GM19397 (cell line): ENCODE measurements at regions not wholly inside any gene's neighbourhood (a gene's known extent, or its start where the extent isn't known, plus 50 kb on each side); places are given as distances from the start of the nearest gene placed in this dataset.

ENCODE experiments used
- ATAC-seq: cut with Tn5 transposase; IDR thresholded peaks from one replicate; pipeline ENCODE4 v1.9.1; 2021; ENCODE audit warnings: mild to moderate bottlenecking, moderate library complexity; ENCODE audit not compliant: unreplicated experiment

DNA sequence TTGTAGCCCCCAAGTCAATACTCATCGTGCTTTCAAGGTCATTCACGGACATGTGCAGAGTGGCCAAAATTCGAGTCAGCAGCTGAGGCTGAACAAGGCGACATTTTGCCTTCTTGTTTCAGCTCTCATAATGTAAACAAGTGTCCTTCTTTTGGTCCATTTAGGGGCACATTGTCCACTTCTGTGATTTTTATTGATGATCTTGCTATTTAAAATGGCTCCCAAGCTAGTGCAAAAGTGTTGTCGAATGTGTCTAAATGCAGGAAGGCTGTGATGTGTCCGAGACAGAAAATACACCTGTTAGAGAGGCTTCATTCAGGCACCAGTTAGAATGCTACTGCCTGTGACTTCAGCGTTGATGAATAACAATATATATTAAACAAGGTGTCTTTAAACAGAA is 405.9 kb downstream of the IRS2 start:
- ATAC-seq: no peak

DNA sequence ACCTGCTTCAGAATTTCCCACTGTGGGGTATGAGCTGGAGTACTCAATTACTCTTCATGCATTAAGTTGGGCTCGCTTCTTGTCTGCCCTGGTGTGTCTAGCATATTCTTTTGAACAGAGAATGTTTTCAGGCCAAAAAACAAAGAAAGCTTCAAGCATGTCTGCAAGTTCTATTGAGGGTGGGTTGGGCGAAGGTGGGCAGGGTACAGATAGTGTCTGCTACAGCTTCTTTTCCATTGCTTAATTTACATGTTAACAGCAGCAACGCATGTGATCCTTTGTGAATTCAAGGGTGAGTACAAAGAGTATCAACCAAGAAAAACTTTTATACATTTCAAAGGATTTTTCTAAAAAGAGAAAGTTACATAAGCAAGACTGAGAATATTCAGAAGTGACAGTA is 406.5 kb downstream of the IRS2 start:
- no peak for ATAC-seq

DNA sequence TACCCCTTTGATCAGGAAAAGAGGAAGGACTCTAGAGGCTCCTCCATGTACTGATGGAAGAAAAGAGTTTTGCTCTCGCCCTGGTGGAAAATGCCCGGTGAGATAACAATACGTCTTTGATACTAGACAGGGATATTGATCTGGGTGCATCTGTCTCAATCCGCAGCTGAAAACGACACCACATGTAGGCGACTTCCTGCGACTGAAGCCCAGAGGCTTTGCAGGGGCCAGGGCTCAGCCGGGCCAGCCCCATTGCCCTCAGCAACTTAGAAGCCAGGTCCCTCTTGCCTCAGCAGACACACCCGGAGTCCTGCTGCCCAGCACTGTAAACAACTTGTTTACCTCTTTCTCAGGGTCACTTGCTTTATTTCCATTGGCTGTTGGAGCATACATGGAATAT is 409.4 kb downstream of the IRS2 start:
- ATAC-seq: no peak

DNA sequence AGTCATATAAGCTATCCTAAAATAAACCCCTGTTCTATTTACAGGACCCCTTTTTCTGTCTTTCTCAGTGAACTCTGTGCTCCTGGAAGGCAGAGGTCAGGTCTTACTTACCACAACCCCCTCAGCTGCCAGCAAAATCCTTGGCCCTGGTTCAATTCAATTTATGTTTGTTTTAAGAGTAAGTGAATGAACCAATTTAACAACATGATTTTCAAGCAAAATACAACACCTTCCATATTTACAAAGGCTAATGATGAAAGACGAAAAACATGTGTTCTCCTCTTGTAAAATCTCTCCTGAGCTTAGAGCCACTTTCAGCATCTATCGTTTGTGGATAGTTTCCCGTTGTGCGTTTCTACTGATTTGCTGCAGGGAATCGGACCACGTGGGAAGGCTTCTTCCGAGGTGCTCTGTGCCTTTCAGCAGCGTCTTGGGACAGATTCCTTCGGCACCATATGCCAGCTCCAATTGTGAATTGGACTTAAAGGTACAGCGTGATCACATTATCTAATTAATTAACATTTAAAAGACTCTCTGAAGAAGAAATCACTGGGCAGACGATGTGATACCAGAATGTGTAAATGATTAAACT is 411.7 kb downstream of the IRS2 start:
- ATAC-seq: no peak

DNA sequence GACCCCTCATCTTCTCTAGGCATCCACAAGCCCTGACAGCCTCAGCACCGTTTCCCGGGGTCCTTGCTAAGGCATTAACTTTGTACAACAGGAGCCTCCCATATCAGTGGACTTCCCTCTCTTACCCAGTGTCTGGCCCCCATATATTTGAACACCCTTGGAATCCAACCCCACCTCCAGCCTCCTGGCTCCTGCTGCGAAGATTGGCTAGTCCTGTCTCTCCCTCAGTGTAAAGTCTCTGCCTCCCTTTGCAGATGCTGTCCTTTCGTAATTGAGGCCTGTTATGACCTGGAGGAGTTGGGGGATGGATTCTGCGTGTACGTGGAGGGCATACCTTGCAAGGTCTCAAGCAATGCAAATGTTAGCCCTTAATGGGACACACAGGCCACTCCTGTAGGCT is 413.7 kb downstream of the IRS2 start:
- ATAC-seq: no peak

DNA sequence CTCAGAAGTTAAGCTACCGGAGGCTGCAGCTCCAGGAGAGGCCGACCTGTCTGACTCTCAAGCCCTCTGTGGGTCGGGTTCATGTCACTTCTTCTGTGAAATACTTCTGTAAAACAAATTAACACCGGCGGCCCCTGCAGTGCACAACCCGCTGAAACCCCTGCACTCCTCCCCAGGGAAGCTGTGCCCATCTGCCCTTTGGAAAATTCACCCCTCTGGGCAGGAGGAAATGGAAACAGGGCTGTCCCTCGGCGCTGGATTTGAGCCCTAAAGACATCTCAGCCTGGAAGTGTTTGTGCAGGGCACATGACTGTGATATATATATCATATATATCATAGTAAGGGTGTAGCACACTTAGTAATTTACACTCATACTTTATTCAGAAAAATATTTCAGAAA is 415.3 kb downstream of the IRS2 start:
- no peak for ATAC-seq

DNA sequence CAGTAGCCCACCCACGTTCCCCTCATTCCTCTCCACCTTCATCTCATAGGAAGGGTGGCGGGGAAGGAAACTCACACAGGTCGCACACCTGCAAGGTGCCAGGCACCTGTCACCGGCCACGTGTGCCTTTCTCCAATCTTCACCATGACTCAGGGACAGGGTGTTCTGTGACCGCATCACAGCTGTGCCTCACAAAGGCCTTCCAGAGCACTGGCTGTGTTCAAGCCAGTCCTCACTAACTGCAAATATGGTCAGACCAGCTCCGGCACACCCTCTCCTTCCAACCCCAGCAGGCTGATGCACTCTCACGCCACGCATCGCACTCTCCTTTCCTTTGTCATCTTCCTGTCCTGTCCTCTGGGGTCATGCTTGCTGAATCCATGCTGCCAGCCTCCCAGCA is 415.9 kb downstream of the IRS2 start:
- ATAC-seq: no peak

DNA sequence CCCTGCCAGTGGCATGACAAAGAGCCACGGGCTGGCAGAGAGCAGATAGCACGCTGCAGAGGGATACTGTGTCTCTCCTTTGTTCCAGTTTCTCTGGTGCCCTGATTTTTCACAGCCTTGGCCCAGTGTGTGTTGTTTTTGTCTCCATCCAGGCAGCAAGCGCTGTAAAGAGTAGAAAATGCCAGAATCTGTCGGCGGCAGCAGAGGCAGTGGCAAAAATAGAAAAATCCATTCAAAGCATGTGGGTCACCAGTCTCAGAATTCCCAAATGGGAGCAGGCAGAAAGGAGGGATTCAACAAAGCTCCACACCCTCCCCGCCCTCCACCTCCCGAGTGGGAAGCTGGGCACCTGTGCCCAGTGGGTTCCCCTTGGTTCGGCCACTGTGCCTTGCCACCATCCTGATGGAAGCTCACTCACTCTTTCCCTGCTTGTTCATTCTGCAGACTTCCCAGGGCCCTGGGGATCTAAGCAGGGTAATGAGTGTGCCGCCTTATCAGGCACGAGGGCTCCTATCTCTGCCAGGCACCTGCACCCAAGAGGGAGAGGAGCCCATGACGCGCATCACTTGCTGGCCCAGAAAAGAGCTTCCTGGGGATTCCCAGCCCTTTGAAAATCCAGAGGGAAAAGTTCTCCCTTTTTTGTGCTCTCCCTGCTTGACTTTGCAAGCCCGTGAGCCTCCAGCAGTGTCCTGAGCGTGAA is 416.9 kb downstream of the IRS2 start:
- no peak for ATAC-seq

DNA sequence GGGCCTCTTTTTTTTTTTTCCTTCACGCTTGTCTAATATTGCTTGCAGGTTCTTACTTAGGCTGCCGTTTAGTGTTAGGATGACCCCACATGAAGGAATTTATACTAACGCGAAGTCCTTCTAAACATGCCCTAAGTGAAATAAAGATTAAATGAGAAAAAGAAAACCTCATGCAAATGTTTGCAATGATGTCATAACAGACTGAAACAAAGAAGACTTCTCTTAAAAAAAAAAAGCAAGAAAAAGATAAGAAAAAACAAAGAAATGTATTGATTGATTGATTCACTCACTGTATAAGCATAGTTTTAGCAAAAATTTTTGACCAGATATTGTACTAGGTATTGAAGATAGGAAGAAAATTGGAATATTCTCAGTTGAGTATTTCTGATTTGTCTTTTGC is 418.2 kb downstream of the IRS2 start:
- ATAC-seq: no peak

DNA sequence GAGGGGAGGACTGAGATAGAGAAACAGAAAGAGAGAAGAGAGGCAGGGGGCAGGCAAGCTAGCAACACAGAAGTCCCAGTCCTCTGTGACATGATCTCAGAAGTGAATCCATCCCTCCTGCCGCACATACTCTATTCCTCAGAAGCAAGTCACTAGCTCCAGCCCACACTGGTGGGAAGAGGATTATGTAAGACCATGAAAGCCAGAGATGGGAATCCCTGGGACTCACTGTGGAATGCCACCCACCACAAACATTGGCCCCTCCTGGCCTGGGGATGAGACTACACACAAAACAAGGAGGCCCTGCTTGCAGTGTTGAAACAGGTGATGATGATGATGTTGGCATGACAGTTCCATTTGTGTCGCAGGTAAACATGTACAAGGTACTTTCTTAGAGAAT is 419.9 kb downstream of the IRS2 start:
- ATAC-seq: no peak

DNA sequence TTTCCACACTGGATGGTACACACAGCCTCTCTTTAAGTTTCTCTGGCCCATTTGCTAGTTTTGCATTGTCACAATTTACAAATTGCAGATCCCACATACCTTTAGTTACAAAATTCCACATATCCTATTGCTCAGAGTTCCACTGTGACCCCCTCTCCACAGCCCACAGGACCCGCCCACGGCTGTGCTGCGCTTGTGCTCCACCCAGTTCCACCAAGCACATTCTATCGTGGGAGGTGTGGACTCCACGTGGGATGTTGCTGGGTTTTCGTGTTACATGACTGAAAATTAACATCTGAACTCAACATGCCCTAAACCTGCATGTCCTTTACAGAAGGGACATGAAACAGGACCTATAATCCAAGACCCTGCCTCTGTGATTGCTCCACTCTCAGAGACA is 423.0 kb downstream of the IRS2 start:
- no peak for ATAC-seq

DNA sequence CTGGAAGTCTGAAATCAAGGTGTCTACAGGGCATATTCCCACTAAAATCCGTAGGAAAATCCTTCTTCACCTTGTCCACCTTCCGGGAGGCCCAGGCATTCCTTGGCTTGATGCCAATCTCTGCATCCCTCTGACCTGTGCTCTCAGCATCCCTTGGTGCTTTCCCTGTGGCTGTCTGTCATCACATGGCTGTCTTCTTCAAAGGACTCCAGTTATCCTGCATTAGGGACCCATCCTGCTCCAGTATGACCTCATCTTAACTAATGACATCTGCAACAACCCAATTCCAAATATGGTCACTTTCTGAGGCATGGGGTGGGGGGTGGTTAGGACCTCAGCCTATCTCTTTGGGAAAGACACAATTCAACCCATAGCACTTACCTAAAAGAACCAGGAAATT is 423.8 kb downstream of the IRS2 start:
- no peak for ATAC-seq

DNA sequence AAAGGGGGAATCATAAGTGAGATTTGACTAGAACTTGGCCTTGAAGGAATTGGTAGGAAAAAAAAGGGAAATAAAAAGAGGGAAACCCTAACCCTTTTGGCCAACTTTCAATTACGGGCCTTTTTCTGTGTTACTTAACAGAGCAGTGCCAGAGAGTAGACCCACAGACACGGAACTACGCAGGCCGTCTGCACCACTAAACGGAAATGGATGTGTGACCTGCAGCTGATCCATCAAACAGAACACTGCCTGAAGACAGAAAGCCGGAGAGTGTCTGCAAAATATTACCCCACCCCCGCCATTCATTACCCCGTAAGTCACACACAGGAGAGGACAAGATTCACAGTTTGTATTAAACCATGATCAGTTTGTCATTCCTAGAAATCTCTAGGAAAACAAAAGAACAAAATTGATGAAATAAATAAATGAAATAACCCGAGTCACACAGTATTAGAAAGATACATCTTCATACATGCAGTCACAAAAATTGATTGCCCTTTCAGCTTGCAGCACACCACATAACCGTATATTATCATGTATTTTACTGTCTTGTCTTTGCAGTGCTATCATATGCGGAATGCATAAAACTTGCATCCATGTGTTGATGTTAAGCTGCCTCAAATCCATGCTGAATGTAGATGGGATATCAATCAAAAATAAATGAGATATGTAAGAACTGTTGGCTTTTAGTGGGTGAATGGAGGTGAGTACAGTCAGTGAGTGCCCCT is 424.7 kb downstream of the IRS2 start:
- no peak for ATAC-seq

DNA sequence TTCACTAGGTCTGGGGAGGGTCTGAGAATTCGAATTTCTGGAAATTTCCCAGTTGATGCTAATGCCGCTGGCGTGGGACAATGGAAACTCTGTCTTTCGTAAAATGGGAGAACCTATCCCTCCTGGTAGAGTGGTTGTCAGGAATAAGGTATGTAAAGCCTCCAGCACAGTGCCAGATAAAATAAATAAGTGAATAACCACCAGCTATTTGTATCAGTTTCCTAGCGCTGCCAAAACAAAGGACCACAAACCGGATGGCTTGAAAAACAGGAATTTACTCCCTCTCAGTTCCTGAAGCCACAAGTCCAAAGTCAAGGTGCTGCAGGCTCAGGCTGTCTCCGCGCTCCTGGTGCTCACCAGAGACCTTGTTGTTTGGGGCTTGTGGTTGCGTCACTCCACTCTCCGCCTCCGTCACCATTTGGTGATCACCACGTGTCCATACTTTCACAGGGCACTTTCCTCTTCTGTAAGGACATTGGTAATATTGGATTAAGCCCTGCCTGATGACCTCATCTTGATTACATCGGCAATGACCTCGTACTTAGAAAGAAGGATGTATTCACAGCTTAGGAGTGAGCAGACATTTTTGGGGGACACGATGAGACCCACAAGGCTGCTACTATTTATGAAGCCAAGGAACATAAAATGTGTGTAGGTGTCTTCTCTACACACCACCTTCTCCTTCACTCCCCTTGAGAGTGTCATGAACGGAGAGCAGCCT is 428.5 kb downstream of the IRS2 start:
- ATAC-seq: no peak

DNA sequence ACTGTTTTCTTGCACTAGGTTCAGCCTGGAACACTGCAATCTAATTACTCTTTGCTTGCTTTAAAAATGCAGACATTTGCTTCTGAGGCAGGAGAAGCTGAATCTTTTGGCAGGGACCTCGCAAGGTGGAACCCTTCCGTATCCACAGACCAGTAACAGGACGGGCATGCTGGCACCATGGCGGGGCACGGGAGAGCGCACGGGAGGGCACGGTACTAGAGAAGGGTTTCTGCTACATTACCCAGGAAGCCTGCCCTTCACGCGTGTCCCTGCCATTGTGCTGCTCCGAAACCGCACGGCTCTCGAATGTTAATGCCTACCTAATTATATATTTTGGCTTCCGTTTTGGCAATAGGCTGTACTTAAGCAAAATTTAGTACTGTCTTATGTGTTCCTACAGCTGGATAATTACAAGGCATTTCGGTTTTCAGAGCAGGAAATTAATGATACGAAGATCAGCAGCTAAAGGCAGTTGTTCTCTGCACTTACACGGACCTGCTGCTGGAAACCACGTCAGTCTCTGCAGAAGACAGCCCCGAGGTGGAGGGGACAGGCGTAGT is 430.4 kb downstream of the IRS2 start:
- ATAC-seq: no peak

DNA sequence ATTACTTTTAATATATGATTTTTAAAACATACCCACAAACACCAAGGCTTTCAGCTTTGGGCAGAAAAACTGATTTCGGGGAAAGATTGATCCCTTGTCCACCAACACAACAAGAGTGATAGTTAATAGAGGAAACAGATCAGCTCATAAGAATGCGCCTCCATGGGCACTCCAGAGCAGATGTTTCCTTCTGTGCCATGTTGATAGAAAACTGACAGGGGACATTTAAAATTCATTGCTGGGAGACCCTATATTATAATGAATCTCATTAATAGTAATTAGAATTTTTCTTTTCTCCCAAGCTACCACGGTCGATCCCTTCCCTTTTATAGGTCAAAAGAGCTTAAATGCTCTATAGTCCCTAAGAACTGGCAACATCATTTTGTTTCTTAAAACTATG is 431.2 kb downstream of the IRS2 start:
- no peak for ATAC-seq

DNA sequence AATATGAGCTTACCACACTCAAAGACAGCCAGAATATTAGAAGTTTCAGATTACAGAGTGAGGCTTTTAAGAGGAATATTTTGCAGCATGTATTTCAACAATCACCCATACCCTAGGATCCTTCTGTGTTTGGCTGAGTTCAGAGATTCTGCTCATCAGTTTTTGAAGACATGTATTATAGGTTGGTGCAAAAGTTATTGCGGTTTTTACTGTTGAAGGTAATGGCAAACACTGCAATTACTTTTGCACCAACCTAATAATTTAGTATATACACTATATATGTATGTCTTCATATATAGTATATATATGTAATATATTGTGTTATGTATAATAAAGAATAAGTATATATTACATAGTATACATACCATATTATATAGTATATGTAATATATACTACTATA is 435.1 kb downstream of the IRS2 start:
- no peak for ATAC-seq

DNA sequence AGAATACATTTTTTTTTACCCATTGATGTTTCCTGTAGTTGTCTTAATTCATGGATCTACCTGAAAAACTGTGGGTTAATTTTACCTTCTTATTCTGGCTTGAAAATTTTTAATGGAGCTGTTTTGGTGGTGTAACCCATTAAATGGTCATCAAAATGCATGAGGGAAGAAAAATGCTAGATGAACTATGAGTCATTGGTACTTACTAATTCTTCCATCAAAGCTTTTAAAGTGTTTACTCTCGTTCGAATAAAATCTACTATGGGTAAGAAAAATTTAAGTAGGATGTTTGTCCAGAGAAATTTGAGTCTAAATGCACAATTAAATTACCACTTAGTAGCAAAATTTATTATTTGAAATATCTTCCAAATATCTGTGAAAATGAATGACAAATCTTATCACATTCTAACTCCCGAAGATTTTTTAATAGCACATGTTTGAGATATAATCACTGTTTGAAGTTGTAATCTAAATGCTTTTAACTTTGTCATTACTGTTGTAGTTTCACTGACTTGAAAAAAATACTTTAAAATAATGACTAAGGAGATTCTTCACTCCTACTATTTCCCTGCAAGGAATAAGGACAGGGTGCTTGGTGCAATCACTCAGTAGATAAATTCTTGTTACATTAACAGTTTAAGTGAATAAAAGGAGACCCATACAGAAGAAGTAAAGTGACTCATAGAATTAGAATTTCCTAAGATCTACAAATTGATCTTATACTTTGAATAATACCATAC is 437.7 kb downstream of the IRS2 start:
- no peak for ATAC-seq

DNA sequence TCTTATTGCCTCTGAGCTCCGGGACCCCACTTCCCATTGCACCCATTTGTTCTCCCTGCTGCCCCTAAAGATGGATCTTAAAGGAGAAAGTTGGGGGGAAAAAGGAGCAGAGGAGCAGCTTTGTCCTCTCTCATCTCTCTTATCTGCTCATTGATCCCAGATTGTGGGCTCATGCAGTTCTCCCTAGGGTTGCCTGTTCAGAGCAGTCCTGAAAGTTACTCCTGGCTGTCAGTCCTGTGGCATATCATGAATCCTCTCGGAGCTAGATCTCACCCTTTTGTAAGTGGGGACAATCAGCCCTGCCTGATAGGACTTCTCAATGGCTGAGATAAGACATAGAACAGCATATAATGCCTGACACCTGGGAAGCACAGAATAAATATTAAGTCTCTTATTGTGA is 440.3 kb downstream of the IRS2 start:
- ATAC-seq: no peak

DNA sequence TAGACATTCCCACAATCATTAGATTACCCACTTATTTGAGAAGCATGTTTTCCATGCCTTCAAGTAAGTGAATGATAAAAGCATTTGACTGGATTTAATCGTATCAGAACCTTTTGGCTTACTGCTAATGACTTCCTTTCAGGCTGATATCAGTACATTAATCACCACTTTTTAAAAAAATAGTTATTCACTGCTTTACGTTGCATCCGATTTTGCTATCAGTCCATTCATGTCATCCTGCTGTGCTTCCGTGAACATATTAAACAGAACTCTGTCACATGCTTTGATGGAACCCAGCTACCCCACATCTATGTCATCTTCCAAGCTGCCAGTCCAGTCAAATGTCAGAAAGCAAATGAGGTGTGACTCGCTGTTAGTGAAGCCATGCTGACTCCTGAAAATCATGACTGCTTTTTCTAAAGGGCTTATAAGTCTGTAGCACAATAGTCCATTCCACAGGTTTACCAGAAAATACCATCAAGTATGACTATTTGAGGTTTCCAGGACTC is 440.9 kb downstream of the IRS2 start:
- no peak for ATAC-seq
